Epithelial cell of esophagus (primary cell): ENCODE measurements at regions not wholly inside any gene's neighbourhood (a gene's known extent, or its start where the extent isn't known, plus 50 kb on each side); places are given as distances from the start of the nearest gene placed in this dataset.

Experiments
- DNase-seq: peaks from one replicate; pipeline ENCODE4 v3.0.0; 2010; ENCODE audit warnings: low read depth
- H3K4me3 ChIP-seq: 2 replicates; pipeline ENCODE4 v1.5.1; 2011; ENCODE audit warnings: mild to moderate bottlenecking, low read length, control low read depth
- CTCF ChIP-seq: IDR thresholded peaks from 2 replicates; pipeline ENCODE4 v1.5.1; 2011; ENCODE audit warnings: low read depth, mild to moderate bottlenecking, low read length, control low read depth, inconsistent platforms; ENCODE audit not compliant: insufficient read depth; ENCODE audit errors: missing control alignments

GRCh38 chr13:109592770-109593169 lies 193.6 kb downstream of the IRS2 start:
- DNase-seq: no peak
- H3K4me3 ChIP-seq: no peak overlapping the region
- TF ChIP-seq CTCF: no peak

- no peak overlapping the region for H3K4me3 ChIP-seq
- TF ChIP-seq CTCF: no peak
- no peak for DNase-seq
These were observed 198.7 kb downstream of the IRS2 start for GRCh38 chr13:109587689-109588088.

- TF ChIP-seq CTCF: no peak
These were observed 199.7 kb downstream of the IRS2 start for GRCh38 chr13:109586509-109587346.

GRCh38 chr13:109584844-109585361 lies 201.5 kb downstream of the IRS2 start:
- H3K4me3 ChIP-seq: no peak overlapping the region
- TF ChIP-seq CTCF: no peak
- no peak for DNase-seq

More at GRCh38 chr13:109586509-109587346, 199.7 kb downstream of the IRS2 start:
- no peak overlapping the region for H3K4me3 ChIP-seq
- DNase-seq: no peak

- no peak for DNase-seq
- no peak for TF ChIP-seq CTCF
- H3K4me3 ChIP-seq: no peak overlapping the region
These were observed 209.1 kb downstream of the IRS2 start for GRCh38 chr13:109577191-109577700.

GRCh38 chr13:109576331-109576813 lies 210.0 kb downstream of the IRS2 start:
- no peak overlapping the region for H3K4me3 ChIP-seq
- TF ChIP-seq CTCF: no peak
- DNase-seq: no peak
